GM12878 (cell line): ENCODE measurements at regions not wholly inside any gene's neighbourhood (a gene's known extent, or its start where the extent isn't known, plus 50 kb on each side); places are given as distances from the start of the nearest gene placed in this dataset.

Source experiments
- ATAC-seq: fragments of 200-7000 bp; cut with Tn5 transposase; 3 replicates; pipeline ENCODE4 v1.9.1; 2020; ENCODE audit warnings: mild to moderate bottlenecking, moderate library complexity
- BruUV-seq: library from RNA; stranded (reverse); fragments of 400-500 nt; replicated peaks from 2 replicates; lab custom pipeline; 2021; lab: Mats Ljungman, UMichigan
- CTCF ChIA-PET: fragments of 300-600 bp; sonication (Branson Sonifier 250); formaldehyde crosslinking; extraction: SDS; loops from one replicate; lab custom pipeline; 2021; ENCODE audit warnings: inconsistent platforms; lab: Yijun Ruan, JAX
- POLR2A ChIA-PET: fragments of 350-600 bp; formaldehyde crosslinking; extraction: SDS; loops from one replicate; lab custom pipeline; 2021; ENCODE audit warnings: inconsistent platforms; lab: Charles Lee
- RAD21 ChIA-PET: fragments of 300-600 bp; sonication (Branson Sonifier 250); formaldehyde crosslinking; loops from one replicate; lab custom pipeline; 2023; ENCODE audit warnings: antibody characterized with exemption; ENCODE audit not compliant: unreplicated experiment; lab: Charles Lee
- SMC1A ChIA-PET: fragments of 300-600 bp; sonication (Branson Sonifier 250); formaldehyde crosslinking; loops from one replicate; lab custom pipeline; 2023; ENCODE audit not compliant: unreplicated experiment, uncharacterized antibody; lab: Charles Lee
- DNase-seq: peaks from one replicate; pipeline ENCODE4 v3.0.0-alpha.2; 2011; ENCODE audit warnings: low read depth, low spot score
- FAIRE-seq: peaks from 3 replicates; lab custom pipeline; 2011; peaks lifted over from hg19 to GRCh38; lab: Jason Lieb, UNC
- H2AFZ ChIP-seq: 2 replicates; pipeline ENCODE4 v1.6.0; 2011; ENCODE audit warnings: low read depth, low read length, control low read depth; ENCODE audit not compliant: control insufficient read depth
- H3K27ac ChIP-seq: 2 replicates; pipeline ENCODE4 v1.5.1; 2011; ENCODE audit warnings: control low read depth; ENCODE audit not compliant: control insufficient read depth, insufficient read depth
- H3K27me3 ChIP-seq, 2 experiments: replicated peaks in 1 of 2; 2 replicates each; pipeline versions ENCODE4 v1.6.0 to v1.6.1; 2011; ENCODE audit warnings: low read length in 1 of 2; ENCODE audit not compliant: control insufficient read depth in 2 of 2, insufficient read depth in 2 of 2
- H3K36me3 ChIP-seq, 2 experiments: 2 replicates each; pipeline ENCODE4 v1.5.1; 2011; ENCODE audit warnings: low read length in 1 of 2; ENCODE audit not compliant: control insufficient read depth in 2 of 2, insufficient read depth in 2 of 2
- H3K4me1 ChIP-seq: 2 replicates; pipeline ENCODE4 v1.6.1; 2011; ENCODE audit warnings: mild to moderate bottlenecking, low read length, moderate library complexity, mixed read lengths; ENCODE audit not compliant: control insufficient read depth, insufficient read depth
- H3K4me2 ChIP-seq: 2 replicates; pipeline ENCODE4 v1.6.0; 2011; ENCODE audit warnings: control low read depth; ENCODE audit not compliant: control insufficient read depth, insufficient read depth
- H3K4me3 ChIP-seq: fragments of 200-600 bp; sonication (generic); 2 replicates; pipeline ENCODE4 v1.5.1; 2016
- H3K79me2 ChIP-seq: 2 replicates; pipeline ENCODE4 v1.6.0; 2011; ENCODE audit warnings: low read length; ENCODE audit not compliant: control insufficient read depth, insufficient read depth
- H3K9ac ChIP-seq: 2 replicates; pipeline ENCODE4 v1.8.0; 2011; ENCODE audit warnings: low read length, control low read depth, mixed read lengths; ENCODE audit not compliant: control insufficient read depth, insufficient read depth
- H3K9me3 ChIP-seq: replicated peaks from 3 replicates; pipeline ENCODE4 v1.5.1; 2011; ENCODE audit warnings: mild to moderate bottlenecking, low read length; ENCODE audit not compliant: control insufficient read depth, insufficient read depth
- H4K20me1 ChIP-seq: 2 replicates; pipeline ENCODE4 v1.6.0; 2011; ENCODE audit not compliant: control insufficient read depth, insufficient read depth
- BCL11A ChIP-seq: IDR thresholded peaks from 2 replicates; pipeline ENCODE4 v1.6.1; 2011; ENCODE audit warnings: low read depth, low read length
- CHD2 ChIP-seq: IDR thresholded peaks from 2 replicates; pipeline ENCODE4 v1.6.1; 2011; ENCODE audit warnings: low read depth, low read length, improper control_type of control experiment, borderline replicate concordance
- HDAC2 ChIP-seq: fragments of 200-600 bp; sonication (generic); IDR thresholded peaks from 2 replicates; pipeline ENCODE4 v1.6.1; 2017
- NBN ChIP-seq: fragments of 450-650 bp; IDR thresholded peaks from 2 replicates; pipeline ENCODE4 v1.6.1; 2016
- POLR2AphosphoS2 ChIP-seq: IDR thresholded peaks from 2 replicates; pipeline ENCODE4 v1.6.1; 2011; ENCODE audit warnings: low read depth, mild to moderate bottlenecking, low read length, improper control_type of control experiment, moderate library complexity
- SMC3 ChIP-seq: IDR thresholded peaks from 2 replicates; pipeline ENCODE4 v1.6.1; 2011; ENCODE audit warnings: low read length, improper control_type of control experiment, borderline replicate concordance
- WRNIP1 ChIP-seq: IDR thresholded peaks from 2 replicates; pipeline ENCODE4 v1.6.1; 2011; ENCODE audit warnings: low read depth, low read length, improper control_type of control experiment, borderline replicate concordance
- ZNF217 ChIP-seq: fragments of 450-650 bp; IDR thresholded peaks from 2 replicates; pipeline ENCODE4 v1.6.1; 2017; ENCODE audit warnings: antibody characterized with exemption, mild to moderate bottlenecking
- ZNF274 ChIP-seq: IDR thresholded peaks from one replicate; pipeline ENCODE4 v1.8.0; 2011; ENCODE audit not compliant: insufficient read length, insufficient read depth
- ZNF384 ChIP-seq: IDR thresholded peaks from 2 replicates; pipeline ENCODE4 v1.6.1; 2012; ENCODE audit warnings: low read depth, mild to moderate bottlenecking, low read length, improper control_type of control experiment, borderline replicate concordance
- WGBS: methylation state at CpG from one replicate; pipeline ENCODE4 v1.1.6; 2016; ENCODE audit warnings: low lambda C conversion rate; ENCODE audit not compliant: insufficient replicate concordance, insufficient coverage; ENCODE audit errors: missing lambda C conversion rate; 5-methylcytosine and 5-hydroxymethylcytosine counted together
- in situ Hi-C: fragments of 300-500 bp; cut with MboI; formaldehyde crosslinking; loops from 9 replicates; pipeline ENCODE4 v1.14.3; 2018; ENCODE audit warnings: mixed read lengths
- intact Hi-C: fragments of 100-400 bp; cut with micrococcal nuclease; formaldehyde crosslinking; loops from one replicate; pipeline ENCODE4 v1.14.2; 2022; ENCODE audit not compliant: unreplicated experiment
- TF ChIP-seq, protein P1 (sequence below): fragments of 450-650 bp; IDR thresholded peaks from 2 replicates; pipeline ENCODE4 v1.6.1; 2017; ENCODE audit warnings: mild to moderate bottlenecking, low read depth, inconsistent platforms; ENCODE audit not compliant: poor library complexity, severe bottlenecking
- TF ChIP-seq, protein P2 (sequence below): fragments of 450-650 bp; IDR thresholded peaks from 2 replicates; pipeline ENCODE4 v1.6.1; 2016; ENCODE audit warnings: mild to moderate bottlenecking, moderate library complexity, borderline replicate concordance

DNA sequence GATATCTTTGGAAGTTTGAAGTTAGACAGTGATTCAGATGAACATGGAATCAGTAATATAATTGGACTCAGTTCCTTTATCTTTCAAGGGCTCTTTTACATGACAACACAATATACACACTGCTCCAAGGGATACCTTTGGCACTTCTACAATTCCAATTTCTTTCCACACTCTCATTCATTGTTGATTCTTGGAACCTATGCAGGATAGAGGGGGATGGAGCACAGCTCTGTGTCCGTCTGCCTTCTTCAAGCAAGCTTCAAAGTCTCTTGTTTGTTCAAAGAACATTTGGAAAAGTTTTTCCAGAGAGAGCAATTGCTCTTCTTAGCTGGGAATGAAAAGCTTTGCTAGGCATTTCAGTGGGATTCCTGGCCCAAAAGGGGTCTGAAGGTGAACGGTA is 276.2 kb upstream of the ZEB2 start:
- no TSS peak for BruUV-seq
- WGBS = 53% methylated on average over 2 of the region's 2 CpGs

More for the DNA sequence above, 276.2 kb upstream of the ZEB2 start:
- H3K4me3 ChIP-seq = no peak overlapping the region
- no peak overlapping the region for H3K9ac ChIP-seq
- no peak overlapping the region for H3K27ac ChIP-seq
- ChIA-PET CTCF (interaction anchor here (1.4 kb wide), 1 partner anchor 956 kb away, joined by 3 read pairs; no protein-coding TSS in a partner anchor), POLR2A (no interaction called here), RAD21 (no interaction called here), SMC1A (no interaction called here)
- FAIRE-seq = no peak
- H4K20me1 ChIP-seq = no peaks in the 10 kb centered on the region
- H3K4me1 ChIP-seq = no peaks in the 10 kb centered on the region
- intact Hi-C loops = no loop called here
- H2AFZ ChIP-seq = no peak overlapping the region
- no peaks in the 10 kb centered on the region for H3K36me3 ChIP-seq
- no peak for ATAC-seq
- no peak overlapping the region for H3K4me2 ChIP-seq
- DNase-seq = no peak
- TF ChIP-seq NBN = no peak
- TF ChIP-seq ZNF384 = no peak
- TF ChIP-seq SMC3 = no peak
- TF ChIP-seq, protein P1, sequence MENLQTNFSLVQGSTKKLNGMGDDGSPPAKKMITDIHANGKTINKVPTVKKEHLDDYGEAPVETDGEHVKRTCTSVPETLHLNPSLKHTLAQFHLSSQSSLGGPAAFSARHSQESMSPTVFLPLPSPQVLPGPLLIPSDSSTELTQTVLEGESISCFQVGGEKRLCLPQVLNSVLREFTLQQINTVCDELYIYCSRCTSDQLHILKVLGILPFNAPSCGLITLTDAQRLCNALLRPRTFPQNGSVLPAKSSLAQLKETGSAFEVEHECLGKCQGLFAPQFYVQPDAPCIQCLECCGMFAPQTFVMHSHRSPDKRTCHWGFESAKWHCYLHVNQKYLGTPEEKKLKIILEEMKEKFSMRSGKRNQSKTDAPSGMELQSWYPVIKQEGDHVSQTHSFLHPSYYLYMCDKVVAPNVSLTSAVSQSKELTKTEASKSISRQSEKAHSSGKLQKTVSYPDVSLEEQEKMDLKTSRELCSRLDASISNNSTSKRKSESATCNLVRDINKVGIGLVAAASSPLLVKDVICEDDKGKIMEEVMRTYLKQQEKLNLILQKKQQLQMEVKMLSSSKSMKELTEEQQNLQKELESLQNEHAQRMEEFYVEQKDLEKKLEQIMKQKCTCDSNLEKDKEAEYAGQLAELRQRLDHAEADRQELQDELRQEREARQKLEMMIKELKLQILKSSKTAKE = no peak
- no peak for TF ChIP-seq HDAC2
- TF ChIP-seq ZNF217 = no peak
- TF ChIP-seq POLR2AphosphoS2 = no peak
- no peak for TF ChIP-seq CHD2
- TF ChIP-seq, protein P2, sequence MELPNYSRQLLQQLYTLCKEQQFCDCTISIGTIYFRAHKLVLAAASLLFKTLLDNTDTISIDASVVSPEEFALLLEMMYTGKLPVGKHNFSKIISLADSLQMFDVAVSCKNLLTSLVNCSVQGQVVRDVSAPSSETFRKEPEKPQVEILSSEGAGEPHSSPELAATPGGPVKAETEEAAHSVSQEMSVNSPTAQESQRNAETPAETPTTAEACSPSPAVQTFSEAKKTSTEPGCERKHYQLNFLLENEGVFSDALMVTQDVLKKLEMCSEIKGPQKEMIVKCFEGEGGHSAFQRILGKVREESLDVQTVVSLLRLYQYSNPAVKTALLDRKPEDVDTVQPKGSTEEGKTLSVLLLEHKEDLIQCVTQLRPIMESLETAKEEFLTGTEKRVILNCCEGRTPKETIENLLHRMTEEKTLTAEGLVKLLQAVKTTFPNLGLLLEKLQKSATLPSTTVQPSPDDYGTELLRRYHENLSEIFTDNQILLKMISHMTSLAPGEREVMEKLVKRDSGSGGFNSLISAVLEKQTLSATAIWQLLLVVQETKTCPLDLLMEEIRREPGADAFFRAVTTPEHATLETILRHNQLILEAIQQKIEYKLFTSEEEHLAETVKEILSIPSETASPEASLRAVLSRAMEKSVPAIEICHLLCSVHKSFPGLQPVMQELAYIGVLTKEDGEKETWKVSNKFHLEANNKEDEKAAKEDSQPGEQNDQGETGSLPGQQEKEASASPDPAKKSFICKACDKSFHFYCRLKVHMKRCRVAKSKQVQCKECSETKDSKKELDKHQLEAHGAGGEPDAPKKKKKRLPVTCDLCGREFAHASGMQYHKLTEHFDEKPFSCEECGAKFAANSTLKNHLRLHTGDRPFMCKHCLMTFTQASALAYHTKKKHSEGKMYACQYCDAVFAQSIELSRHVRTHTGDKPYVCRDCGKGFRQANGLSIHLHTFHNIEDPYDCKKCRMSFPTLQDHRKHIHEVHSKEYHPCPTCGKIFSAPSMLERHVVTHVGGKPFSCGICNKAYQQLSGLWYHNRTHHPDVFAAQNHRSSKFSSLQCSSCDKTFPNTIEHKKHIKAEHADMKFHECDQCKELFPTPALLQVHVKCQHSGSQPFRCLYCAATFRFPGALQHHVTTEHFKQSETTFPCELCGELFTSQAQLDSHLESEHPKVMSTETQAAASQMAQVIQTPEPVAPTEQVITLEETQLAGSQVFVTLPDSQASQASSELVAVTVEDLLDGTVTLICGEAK = no peak
- no peak for TF ChIP-seq ZNF274
- no peak for TF ChIP-seq BCL11A
- no peak for TF ChIP-seq WRNIP1
- no peaks in the 10 kb centered on the region for H3K79me2 ChIP-seq
- in situ Hi-C loops = no loop called here
- no peaks in the 10 kb centered on the region for H3K9me3 ChIP-seq
- no peaks in the 10 kb centered on the region for H3K27me3 ChIP-seq
